B cell (primary cell): ENCODE measurements at regions not wholly inside any gene's neighbourhood (a gene's known extent, or its start where the extent isn't known, plus 50 kb on each side); places are given as distances from the start of the nearest gene placed in this dataset.

Source experiments
- ATAC-seq: fragments of 200-7000 bp; cut with Tn5 transposase; one replicate; pipeline ENCODE4 v1.10.0; 2021; ENCODE audit warnings: low read depth, mild to moderate bottlenecking, moderate number of reproducible peaks, moderate library complexity
- CTCF ChIA-PET: fragments of 350-600 bp; sonication (Branson Sonifier 250); formaldehyde crosslinking; loops from one replicate; lab custom pipeline; 2021; ENCODE audit warnings: antibody characterized with exemption, inconsistent platforms; lab: Charles Lee
- POLR2A ChIA-PET: fragments of 350-600 bp; sonication (Branson Sonifier 250); formaldehyde crosslinking; loops from one replicate; lab custom pipeline; 2021; ENCODE audit warnings: antibody characterized with exemption; lab: Charles Lee
- DNase-seq: peaks from one replicate; pipeline ENCODE4 v3.0.0; 2013
- H2AFZ ChIP-seq: 2 replicates; pipeline ENCODE4 v1.6.1; 2012; ENCODE audit warnings: mild to moderate bottlenecking, low read depth, low read length; ENCODE audit not compliant: insufficient read depth, poor library complexity, severe bottlenecking
- H3K27ac ChIP-seq, 2 donors: 1 replicate in 1 of 2; 2 replicates in 1 of 2; pipeline ENCODE4 v1.5.1; 2012 to 2013; ENCODE audit warnings: low read length in 2 of 2, mild to moderate bottlenecking in 2 of 2, moderate library complexity in 1 of 2
- H3K27me3 ChIP-seq, 4 experiments: fragments of 200-600 bp in 1 of 4; sonication (generic) in 1 of 4; replicated peaks in 1 of 4; 1 replicate in 2 of 4; 2 replicates in 2 of 4; pipeline versions ENCODE4 v1.6.1 to v1.7.0; 2013 to 2016; ENCODE audit warnings: low read length in 3 of 4, mild to moderate bottlenecking in 2 of 4, mixed read lengths in 1 of 4, moderate library complexity in 1 of 4; ENCODE audit not compliant: insufficient read depth in 4 of 4, control insufficient read depth in 3 of 4; ENCODE audit errors: control extremely low read depth in 1 of 4
- H3K36me3 ChIP-seq, 2 experiments: replicated peaks in 1 of 2; 1 replicate in 1 of 2; 2 replicates in 1 of 2; pipeline versions ENCODE4 v1.6.1 to v1.7.1; 2013; ENCODE audit warnings: low read length in 1 of 2; ENCODE audit not compliant: insufficient read depth in 2 of 2, control insufficient read depth in 1 of 2; ENCODE audit errors: control extremely low read depth in 1 of 2, extremely low read depth in 1 of 2
- H3K4me1 ChIP-seq, 2 donors: fragments of 200-600 bp in 1 of 2; sonication (generic) in 1 of 2; 1 replicate in 1 of 2; 2 replicates in 1 of 2; pipeline versions ENCODE4 v1.5.1 to v1.6.1; 2013 to 2017; ENCODE audit warnings: low read length in 2 of 2; ENCODE audit not compliant: control insufficient read depth in 2 of 2, insufficient read depth in 2 of 2
- H3K4me2 ChIP-seq: replicated peaks from 2 replicates; pipeline ENCODE3; 2012; ENCODE audit warnings: mild to moderate bottlenecking, low read depth, low read length; ENCODE audit not compliant: poor library complexity, severe bottlenecking
- H3K4me3 ChIP-seq, 5 experiments: fragments of 200-600 bp in 1 of 5; sonication (generic) in 1 of 5; 1 replicate in 3 of 5; 2 replicates in 2 of 5; pipeline versions ENCODE4 v1.5.1 to v1.7.0; 2011 to 2016; ENCODE audit warnings: low read length in 4 of 5, mild to moderate bottlenecking in 4 of 5, low read depth in 2 of 5, control low read depth in 1 of 5, moderate library complexity in 1 of 5; ENCODE audit not compliant: insufficient read depth in 1 of 5; ENCODE audit errors: control extremely low read depth in 1 of 5, extremely low read depth in 1 of 5
- H3K79me2 ChIP-seq: fragments of 200-600 bp; sonication (generic); one replicate; pipeline ENCODE4 v1.6.0; 2016; ENCODE audit warnings: low read length; ENCODE audit not compliant: control insufficient read depth, insufficient read depth
- H3K9ac ChIP-seq: fragments of 200-600 bp; sonication (generic); 2 replicates; pipeline ENCODE4 v1.6.1; 2017; ENCODE audit warnings: mild to moderate bottlenecking, low read length, moderate library complexity
- H3K9me3 ChIP-seq, 3 donors: one replicate each; pipeline versions ENCODE4 v1.6.1 to v1.7.1; 2013; ENCODE audit warnings: low read length in 2 of 3; ENCODE audit not compliant: control insufficient read depth in 2 of 3, insufficient read depth in 1 of 3; ENCODE audit errors: control extremely low read depth in 1 of 3
- H4K20me1 ChIP-seq: 2 replicates; pipeline ENCODE4 v1.6.0; 2012; ENCODE audit warnings: mild to moderate bottlenecking, low read length; ENCODE audit not compliant: insufficient read depth, control insufficient read depth, poor library complexity, severe bottlenecking
- H3K27ac Mint-ChIP-seq: one replicate; pipeline ENCODE4 v1.8.0; 2021; ENCODE audit warnings: mixed read lengths
- H3K27me3 Mint-ChIP-seq: one replicate; pipeline ENCODE4 v1.8.0; 2021; ENCODE audit warnings: mixed read lengths
- H3K4me1 Mint-ChIP-seq: one replicate; pipeline ENCODE4 v1.8.0; 2021; ENCODE audit warnings: mixed read lengths
- H3K4me3 Mint-ChIP-seq: one replicate; pipeline ENCODE4 v1.8.0; 2021; ENCODE audit warnings: mixed read lengths
- H3K9me3 Mint-ChIP-seq: one replicate; pipeline ENCODE4 v1.8.0; 2022; ENCODE audit warnings: mixed read lengths; ENCODE audit not compliant: insufficient read depth
- EZH2 ChIP-seq: IDR thresholded peaks from 2 replicates; pipeline ENCODE4 v1.6.1; 2012; ENCODE audit warnings: borderline replicate concordance, low read depth, mild to moderate bottlenecking, moderate library complexity, low read length; ENCODE audit not compliant: insufficient read depth, poor library complexity, severe bottlenecking
- WGBS: methylation state at CpG from one replicate; pipeline ENCODE4 v1.1.5; 2013; ENCODE audit warnings: missing lambda C conversion rate; ENCODE audit not compliant: insufficient coverage; 5-methylcytosine and 5-hydroxymethylcytosine counted together
- intact Hi-C: fragments of 100-400 bp; cut with micrococcal nuclease; formaldehyde crosslinking; loops from one replicate; pipeline ENCODE4 v1.10.0; 2022
- TF ChIP-seq, protein P1 (sequence below): fragments of 200-600 bp; IDR thresholded peaks from one replicate; pipeline ENCODE4 v1.8.0; 2022; ENCODE audit warnings: antibody characterized with exemption, mild to moderate bottlenecking

- Mint-ChIP-seq H3K4me1 (no peaks in the 10 kb centered on the region), H3K9me3 (no peaks in the 10 kb centered on the region), H3K27me3 (peaks cover 28% of the 10 kb centered on the region), H3K4me3 (no peak overlapping the region), H3K27ac (no peak overlapping the region)
- Histone ChIP-seq H3K4me1 (no peaks in the 10 kb centered on the region), H3K4me2 (no peak overlapping the region), H2AFZ (no peak overlapping the region), H3K27ac (no peak overlapping the region), H3K9me3 (peaks cover 0 to 1% (median 0%) of the 10 kb centered on the region in 3 donors), H3K4me3 (no peak overlapping the region), H3K9ac (no peak overlapping the region), H3K36me3 (no peaks in the 10 kb centered on the region), H3K27me3 (no peaks in the 10 kb centered on the region), H4K20me1 (no peaks in the 10 kb centered on the region), H3K79me2 (no peaks in the 10 kb centered on the region)
- ATAC-seq (no peak), DNase-seq (no peak)
- CTCF ChIA-PET, result no interaction called here
- intact Hi-C loops, result no loop called here
- POLR2A ChIA-PET, result no interaction called here
- no peak for TF ChIP-seq EZH2
- TF ChIP-seq, protein P1, sequence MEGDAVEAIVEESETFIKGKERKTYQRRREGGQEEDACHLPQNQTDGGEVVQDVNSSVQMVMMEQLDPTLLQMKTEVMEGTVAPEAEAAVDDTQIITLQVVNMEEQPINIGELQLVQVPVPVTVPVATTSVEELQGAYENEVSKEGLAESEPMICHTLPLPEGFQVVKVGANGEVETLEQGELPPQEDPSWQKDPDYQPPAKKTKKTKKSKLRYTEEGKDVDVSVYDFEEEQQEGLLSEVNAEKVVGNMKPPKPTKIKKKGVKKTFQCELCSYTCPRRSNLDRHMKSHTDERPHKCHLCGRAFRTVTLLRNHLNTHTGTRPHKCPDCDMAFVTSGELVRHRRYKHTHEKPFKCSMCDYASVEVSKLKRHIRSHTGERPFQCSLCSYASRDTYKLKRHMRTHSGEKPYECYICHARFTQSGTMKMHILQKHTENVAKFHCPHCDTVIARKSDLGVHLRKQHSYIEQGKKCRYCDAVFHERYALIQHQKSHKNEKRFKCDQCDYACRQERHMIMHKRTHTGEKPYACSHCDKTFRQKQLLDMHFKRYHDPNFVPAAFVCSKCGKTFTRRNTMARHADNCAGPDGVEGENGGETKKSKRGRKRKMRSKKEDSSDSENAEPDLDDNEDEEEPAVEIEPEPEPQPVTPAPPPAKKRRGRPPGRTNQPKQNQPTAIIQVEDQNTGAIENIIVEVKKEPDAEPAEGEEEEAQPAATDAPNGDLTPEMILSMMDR, result no peak
- 100% methylated on average over 1 of the region's 3 CpGs for WGBS
These were observed 123.9 kb downstream of the IL20RB start for GRCh38 chr3:137081711-137082110.

- TF ChIP-seq EZH2, result no peak
- TF ChIP-seq, protein P1, result no peak
- no peak overlapping the region for H3K27ac ChIP-seq
- intact Hi-C loops, result no loop called here
- H3K4me3 Mint-ChIP-seq, result no peak overlapping the region
- peaks cover 26% of the 10 kb centered on the region for H3K27me3 Mint-ChIP-seq
- ChIA-PET CTCF (no interaction called here), POLR2A (no interaction called here)
- peaks cover 0 to 1% (median 0%) of the 10 kb centered on the region in 3 donors for H3K9me3 ChIP-seq
- ATAC-seq (no peak), DNase-seq (no peak)
- H3K4me1 ChIP-seq, result no peaks in the 10 kb centered on the region
- 100% methylated on average over 1 of the region's 2 CpGs for WGBS
- no peak overlapping the region for H3K9ac ChIP-seq
- H3K9me3 Mint-ChIP-seq, result no peaks in the 10 kb centered on the region
- H3K27ac Mint-ChIP-seq, result no peak overlapping the region
- no peaks in the 10 kb centered on the region for H3K36me3 ChIP-seq
- no peaks in the 10 kb centered on the region for H3K27me3 ChIP-seq
- no peaks in the 10 kb centered on the region for H3K79me2 ChIP-seq
- H4K20me1 ChIP-seq, result no peaks in the 10 kb centered on the region
- H3K4me2 ChIP-seq, result no peak overlapping the region
- H3K4me1 Mint-ChIP-seq, result no peaks in the 10 kb centered on the region
- no peak overlapping the region for H3K4me3 ChIP-seq
- no peak overlapping the region for H2AFZ ChIP-seq
These were observed 125.0 kb downstream of the IL20RB start for GRCh38 chr3:137082763-137083162.
